DND-41 (cell line): ENCODE measurements at regions not wholly inside any gene's neighbourhood (a gene's known extent, or its start where the extent isn't known, plus 50 kb on each side); places are given as distances from the start of the nearest gene placed in this dataset.

Source experiments
- ATAC-seq: fragments of 200-7000 bp; cut with Tn5 transposase; 3 replicates; pipeline ENCODE4 v1.9.1; 2021; ENCODE audit warnings: low read depth; ENCODE audit not compliant: insufficient read depth
- DNase-seq: peaks from one replicate; pipeline ENCODE4 v3.0.0-alpha.2; 2020
- H2AFZ ChIP-seq: 2 replicates; pipeline ENCODE4 v1.6.0; 2012; ENCODE audit warnings: low read depth, low read length
- H3K27ac ChIP-seq: 2 replicates; pipeline ENCODE4 v1.5.1; 2012; ENCODE audit warnings: low read length, inconsistent platforms
- H3K27me3 ChIP-seq: fragments of 200-600 bp; sonication (generic); 2 replicates; pipeline ENCODE4 v1.6.0; 2012; ENCODE audit warnings: low read length, mild to moderate bottlenecking, inconsistent platforms; ENCODE audit not compliant: insufficient read depth, poor library complexity
- H3K36me3 ChIP-seq: 2 replicates; pipeline ENCODE4 v1.5.1; 2012; ENCODE audit warnings: low read length, inconsistent platforms; ENCODE audit not compliant: insufficient read depth
- H3K4me1 ChIP-seq: 2 replicates; pipeline ENCODE4 v1.5.1; 2012; ENCODE audit warnings: mild to moderate bottlenecking, low read length; ENCODE audit not compliant: insufficient read depth
- H3K4me2 ChIP-seq: 2 replicates; pipeline ENCODE4 v1.6.0; 2012; ENCODE audit warnings: mild to moderate bottlenecking, moderate library complexity, low read length, inconsistent platforms; ENCODE audit not compliant: insufficient read depth
- H3K4me3 ChIP-seq, 2 experiments: fragments of 200-600 bp in 1 of 2; shearing (Covaris generic) in 1 of 2; 2 replicates each; pipeline ENCODE4 v1.5.1; 2012 to 2016; ENCODE audit warnings: inconsistent platforms in 2 of 2, low read length in 2 of 2, mild to moderate bottlenecking in 2 of 2, low read depth in 1 of 2, moderate library complexity in 1 of 2
- H3K79me2 ChIP-seq: 2 replicates; pipeline ENCODE4 v1.6.0; 2012; ENCODE audit warnings: low read length, inconsistent platforms; ENCODE audit not compliant: insufficient read depth
- H3K9ac ChIP-seq: 2 replicates; pipeline ENCODE4 v1.6.0; 2012; ENCODE audit warnings: low read depth, mild to moderate bottlenecking, inconsistent platforms, low read length, moderate library complexity
- H3K9me3 ChIP-seq: 2 replicates; pipeline ENCODE4 v1.5.1; 2012; ENCODE audit warnings: low read length, moderate library complexity, mild to moderate bottlenecking, inconsistent platforms; ENCODE audit not compliant: insufficient read depth, severe bottlenecking
- H4K20me1 ChIP-seq: 2 replicates; pipeline ENCODE4 v1.6.0; 2012; ENCODE audit warnings: low read length; ENCODE audit not compliant: insufficient read depth
- CTCF ChIP-seq: IDR thresholded peaks from 2 replicates; pipeline ENCODE4 v1.5.1; 2012; ENCODE audit warnings: borderline replicate concordance, low read length, moderate library complexity, mild to moderate bottlenecking; ENCODE audit not compliant: poor library complexity, severe bottlenecking; ENCODE audit errors: extremely low read depth
- EZH2 ChIP-seq: IDR thresholded peaks from 3 replicates; pipeline ENCODE4 v1.6.1; 2012; ENCODE audit warnings: borderline replicate concordance, low read depth, mild to moderate bottlenecking, moderate library complexity, low read length, inconsistent platforms; ENCODE audit not compliant: severe bottlenecking

- no peak overlapping the region for H3K4me3 ChIP-seq
- TF ChIP-seq CTCF = no peak
- TF ChIP-seq EZH2 = no peak
- ATAC-seq = no peak
- no peak overlapping the region for H2AFZ ChIP-seq
- H3K9me3 ChIP-seq = no peaks in the 10 kb centered on the region
- no peak overlapping the region for H3K4me2 ChIP-seq
- H4K20me1 ChIP-seq = no peaks in the 10 kb centered on the region
- no peaks in the 10 kb centered on the region for H3K27me3 ChIP-seq
- H3K9ac ChIP-seq = no peak overlapping the region
- no peak for DNase-seq
- no peaks in the 10 kb centered on the region for H3K4me1 ChIP-seq
- H3K79me2 ChIP-seq = no peaks in the 10 kb centered on the region
- H3K27ac ChIP-seq = no peak overlapping the region
- H3K36me3 ChIP-seq = no peaks in the 10 kb centered on the region
Observed at GRCh38 chr20:24819331-24819965, 129.6 kb upstream of the CST7 start.

GRCh38 chr20:24820345-24820744 lies 128.7 kb upstream of the CST7 start:
- H3K4me3 ChIP-seq = no peak overlapping the region
- H4K20me1 ChIP-seq = no peaks in the 10 kb centered on the region
- TF ChIP-seq EZH2 (no peak), CTCF (no peak)
- no peaks in the 10 kb centered on the region for H3K9me3 ChIP-seq
- DNase-seq = no peak
- H3K4me1 ChIP-seq = no peaks in the 10 kb centered on the region
- H3K9ac ChIP-seq = no peak overlapping the region
- no peak overlapping the region for H2AFZ ChIP-seq
- no peaks in the 10 kb centered on the region for H3K27me3 ChIP-seq
- no peak overlapping the region for H3K27ac ChIP-seq
- no peak for ATAC-seq
- H3K4me2 ChIP-seq = no peak overlapping the region
- H3K79me2 ChIP-seq = no peaks in the 10 kb centered on the region
- H3K36me3 ChIP-seq = no peaks in the 10 kb centered on the region

- Histone ChIP-seq H3K4me1 (no peaks in the 10 kb centered on the region), H3K4me2 (no peak overlapping the region), H3K9ac (no peak overlapping the region), H3K4me3 (no peak overlapping the region), H2AFZ (no peak overlapping the region), H3K36me3 (no peaks in the 10 kb centered on the region), H3K79me2 (no peaks in the 10 kb centered on the region), H3K27ac (no peak overlapping the region), H4K20me1 (no peaks in the 10 kb centered on the region), H3K27me3 (no peaks in the 10 kb centered on the region), H3K9me3 (no peaks in the 10 kb centered on the region)
- ATAC-seq (no peak), DNase-seq (no peak)
- TF ChIP-seq CTCF (no peak), EZH2 (no peak)
Observed at GRCh38 chr20:24821391-24821790, 127.7 kb upstream of the CST7 start.
